Choroid plexus epithelial cell (primary cell): ENCODE measurements at regions not wholly inside any gene's neighbourhood (a gene's known extent, or its start where the extent isn't known, plus 50 kb on each side); places are given as distances from the start of the nearest gene placed in this dataset.

ENCODE experiments used
- DNase-seq: peaks from one replicate; pipeline ENCODE4 v3.0.0-alpha.2; 2010; ENCODE audit warnings: low read depth
- H3K4me3 ChIP-seq: 2 replicates; pipeline ENCODE4 v1.5.1; 2011; ENCODE audit warnings: low read depth, mild to moderate bottlenecking, control low read depth, low read length, moderate library complexity
- TF ChIP-seq, protein P1 (sequence below): conservative IDR thresholded peaks from 2 replicates; pipeline ENCODE4 v1.5.1; 2011; ENCODE audit warnings: low read depth, mild to moderate bottlenecking, control low read depth, inconsistent platforms, low read length, moderate library complexity

DNA sequence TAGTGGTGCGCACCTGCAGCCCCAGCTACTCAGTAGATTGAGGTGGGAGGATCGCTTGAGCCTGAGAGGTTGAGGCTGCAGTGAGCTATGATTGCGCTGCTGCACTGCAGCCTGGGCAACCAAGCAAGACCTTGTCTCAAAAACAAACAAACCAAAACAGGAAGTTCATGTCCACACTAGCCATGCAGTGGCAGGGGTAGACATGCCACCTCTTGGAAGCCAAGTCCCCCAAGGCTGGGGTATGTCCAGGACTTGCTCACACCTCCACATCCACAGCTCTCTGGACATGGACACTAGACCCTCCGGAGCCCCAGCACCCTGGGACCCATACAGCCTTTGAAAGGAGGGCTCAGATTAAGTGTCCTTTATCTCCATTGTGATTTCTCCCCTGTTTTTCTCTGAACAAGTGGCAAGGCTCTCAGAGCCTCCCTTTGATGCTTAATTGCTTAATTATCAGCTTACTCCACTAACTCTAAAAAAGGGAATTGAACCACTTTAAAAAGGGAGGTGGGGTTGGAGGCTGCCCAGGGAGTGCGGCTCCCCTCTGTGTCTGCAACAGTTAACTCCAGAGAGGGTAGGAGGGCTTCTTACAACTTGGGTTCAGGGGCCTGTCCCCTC lies 424.6 kb upstream of the C16orf82 start:
- H3K4me3 ChIP-seq: no peak overlapping the region
- DNase-seq: no peak
- TF ChIP-seq, protein P1, sequence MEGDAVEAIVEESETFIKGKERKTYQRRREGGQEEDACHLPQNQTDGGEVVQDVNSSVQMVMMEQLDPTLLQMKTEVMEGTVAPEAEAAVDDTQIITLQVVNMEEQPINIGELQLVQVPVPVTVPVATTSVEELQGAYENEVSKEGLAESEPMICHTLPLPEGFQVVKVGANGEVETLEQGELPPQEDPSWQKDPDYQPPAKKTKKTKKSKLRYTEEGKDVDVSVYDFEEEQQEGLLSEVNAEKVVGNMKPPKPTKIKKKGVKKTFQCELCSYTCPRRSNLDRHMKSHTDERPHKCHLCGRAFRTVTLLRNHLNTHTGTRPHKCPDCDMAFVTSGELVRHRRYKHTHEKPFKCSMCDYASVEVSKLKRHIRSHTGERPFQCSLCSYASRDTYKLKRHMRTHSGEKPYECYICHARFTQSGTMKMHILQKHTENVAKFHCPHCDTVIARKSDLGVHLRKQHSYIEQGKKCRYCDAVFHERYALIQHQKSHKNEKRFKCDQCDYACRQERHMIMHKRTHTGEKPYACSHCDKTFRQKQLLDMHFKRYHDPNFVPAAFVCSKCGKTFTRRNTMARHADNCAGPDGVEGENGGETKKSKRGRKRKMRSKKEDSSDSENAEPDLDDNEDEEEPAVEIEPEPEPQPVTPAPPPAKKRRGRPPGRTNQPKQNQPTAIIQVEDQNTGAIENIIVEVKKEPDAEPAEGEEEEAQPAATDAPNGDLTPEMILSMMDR: no peak

DNA sequence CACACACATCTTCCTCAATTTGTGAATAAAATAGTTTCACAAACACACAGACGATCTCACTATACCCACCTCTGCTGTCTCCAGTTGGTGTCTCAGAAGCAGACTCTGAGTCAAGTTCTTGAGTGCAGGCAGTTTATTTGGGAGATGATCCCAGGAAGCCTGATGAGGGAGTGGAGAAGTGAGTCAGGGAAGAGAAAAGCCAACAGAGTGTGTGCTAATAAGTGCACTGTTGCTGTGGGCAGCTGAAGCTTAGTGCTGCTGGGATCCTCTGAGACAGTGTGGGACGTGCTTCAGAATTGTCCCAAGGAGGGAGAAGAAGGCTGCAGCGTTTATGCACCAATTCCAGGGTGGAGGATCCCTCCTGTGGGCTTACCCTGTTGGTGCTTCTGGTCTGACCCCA lies 423.2 kb upstream of the C16orf82 start:
- TF ChIP-seq, protein P1: no peak
- DNase-seq: peak; percentile 2
- H3K4me3 ChIP-seq: no peak overlapping the region

DNA sequence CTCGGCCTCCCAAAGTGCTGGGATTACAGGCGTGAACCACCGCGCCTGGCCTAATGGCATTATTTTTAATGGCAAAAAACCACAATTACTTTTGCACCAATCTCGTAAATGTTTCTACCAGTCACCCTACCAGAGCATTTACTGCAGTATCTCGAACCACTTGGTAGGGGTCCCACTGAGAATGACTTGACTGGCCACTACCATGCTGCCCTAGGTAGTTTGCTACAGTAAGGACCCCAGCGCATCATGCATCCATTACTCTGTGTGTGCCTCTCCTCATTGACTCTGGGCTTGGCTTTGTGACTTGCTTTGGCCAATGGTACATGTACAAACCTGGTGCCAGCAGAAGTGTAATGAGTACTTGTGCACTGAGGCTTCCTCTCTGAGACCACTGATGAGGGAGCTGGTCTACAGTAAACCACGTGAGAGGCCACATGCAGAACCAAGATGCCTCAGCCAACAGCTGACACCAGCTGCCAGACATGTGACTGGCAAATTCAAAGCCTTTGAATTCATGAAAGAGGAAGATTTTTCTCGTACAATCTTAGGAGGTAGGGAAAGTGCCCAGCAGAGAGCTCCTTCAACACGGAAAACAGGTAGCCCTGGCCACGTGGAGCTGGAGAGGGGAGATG lies 421.7 kb upstream of the C16orf82 start:
- DNase-seq: no peak
- H3K4me3 ChIP-seq: no peak overlapping the region
- TF ChIP-seq, protein P1: no peak

DNA sequence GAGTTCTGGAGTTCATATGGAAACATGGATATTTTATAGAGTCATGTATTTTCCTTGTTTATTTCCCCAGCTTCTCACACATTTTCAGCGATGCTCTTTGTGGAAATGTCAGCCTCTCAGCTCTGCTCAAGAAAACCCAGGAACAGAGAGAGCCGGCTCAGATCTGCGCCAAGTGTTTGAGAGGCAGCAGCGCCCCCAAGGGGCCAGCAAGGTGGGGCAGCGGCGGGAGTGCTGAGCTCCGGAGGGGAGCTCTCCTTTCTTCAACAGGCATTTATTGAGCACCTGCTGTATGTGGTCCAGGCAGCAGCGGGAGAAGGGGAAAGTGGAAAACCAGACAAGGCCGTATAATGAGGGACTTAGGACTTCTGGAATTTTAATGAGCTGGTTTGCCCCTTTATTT lies 421.1 kb upstream of the C16orf82 start:
- DNase-seq: peak; percentile 33
- H3K4me3 ChIP-seq: no peak overlapping the region
- TF ChIP-seq, protein P1: peak; percentile 68

DNA sequence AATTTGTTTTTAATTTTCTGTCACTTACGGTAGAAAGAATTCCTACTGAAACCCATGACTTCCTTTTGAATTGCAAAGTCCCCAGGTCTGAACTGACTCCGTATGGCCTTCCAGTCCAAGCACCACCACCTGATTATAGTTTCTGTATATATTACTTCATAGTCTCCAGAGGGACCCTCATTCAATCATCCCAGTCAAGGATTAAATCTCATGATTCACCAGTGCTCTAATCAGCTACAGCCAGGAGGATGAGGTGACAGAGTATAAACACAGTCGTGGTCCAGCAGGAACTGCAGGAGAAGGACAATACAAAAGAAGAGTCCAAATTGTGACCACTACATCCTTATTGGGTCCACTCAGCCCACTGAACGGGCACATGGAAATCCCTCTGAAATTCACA lies 418.9 kb upstream of the C16orf82 start:
- no peak for DNase-seq
- TF ChIP-seq, protein P1: no peak

DNA sequence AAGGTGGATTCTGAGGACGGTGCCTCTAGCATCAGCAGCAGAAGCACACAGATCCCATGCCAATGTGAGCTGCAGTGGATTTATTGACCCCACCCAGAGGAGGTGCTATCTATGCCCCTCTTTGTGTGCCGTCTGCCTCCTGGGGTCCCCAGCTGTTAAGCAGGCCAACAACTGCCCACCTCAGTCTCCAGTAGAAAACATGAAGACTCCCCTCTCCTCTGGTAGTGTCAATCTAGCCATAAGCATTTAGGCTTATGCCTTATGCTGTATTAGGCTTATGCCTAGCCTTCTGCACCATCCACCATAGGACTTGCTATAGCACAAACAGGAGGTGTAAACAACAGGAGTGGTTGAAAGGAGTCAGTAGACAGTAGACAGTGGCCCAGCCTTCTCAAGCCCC lies 417.9 kb upstream of the C16orf82 start:
- H3K4me3 ChIP-seq: no peak overlapping the region
- no peak for DNase-seq
- TF ChIP-seq, protein P1: no peak

More for the DNA sequence above, 418.9 kb upstream of the C16orf82 start:
- H3K4me3 ChIP-seq: no peak overlapping the region
